GM23338 (cell line): ENCODE measurements at regions not wholly inside any gene's neighbourhood (a gene's known extent, or its start where the extent isn't known, plus 50 kb on each side); places are given as distances from the start of the nearest gene placed in this dataset.

Experiments
- ATAC-seq: fragments of 200-7000 bp; cut with Tn5 transposase; 3 replicates; pipeline ENCODE4 v1.9.1; 2020
- DNase-seq: peaks from one replicate; pipeline ENCODE4 v3.0.0-alpha.2; 2015; ENCODE audit warnings: low spot score
- H2AFZ ChIP-seq: fragments of 200-600 bp; sonication (generic); 2 replicates; pipeline ENCODE4 v1.8.0; 2016; ENCODE audit warnings: antibody characterized with exemption, mild to moderate bottlenecking, moderate library complexity
- H3F3A ChIP-seq: fragments of 200-600 bp; sonication (generic); replicated peaks from 2 replicates; pipeline ENCODE4 v1.8.0; 2017; ENCODE audit warnings: antibody characterized with exemption, mixed run types, low read depth
- H3K27ac ChIP-seq: fragments of 200-600 bp; sonication (generic); 2 replicates; pipeline ENCODE4 v1.6.1; 2016; ENCODE audit warnings: low read depth
- H3K27me3 ChIP-seq: fragments of 200-600 bp; sonication (generic); 2 replicates; pipeline ENCODE4 v1.8.0; 2016; ENCODE audit warnings: mild to moderate bottlenecking, mixed run types, moderate library complexity; ENCODE audit not compliant: insufficient read depth
- H3K36me3 ChIP-seq: fragments of 200-600 bp; sonication (generic); 2 replicates; pipeline ENCODE4 v1.8.0; 2016; ENCODE audit warnings: mild to moderate bottlenecking; ENCODE audit not compliant: insufficient read depth
- H3K4me1 ChIP-seq: fragments of 200-600 bp; sonication (generic); 2 replicates; pipeline ENCODE4 v1.8.0; 2016; ENCODE audit warnings: mild to moderate bottlenecking, moderate library complexity; ENCODE audit not compliant: insufficient read depth
- H3K4me2 ChIP-seq: fragments of 200-600 bp; sonication (generic); 2 replicates; pipeline ENCODE4 v1.7.1; 2017; ENCODE audit warnings: mixed run types
- H3K4me3 ChIP-seq: fragments of 200-600 bp; sonication (generic); 2 replicates; pipeline ENCODE4 v1.6.1; 2016; ENCODE audit warnings: mixed run types
- H3K79me2 ChIP-seq: fragments of 200-600 bp; sonication (generic); replicated peaks from 2 replicates; pipeline ENCODE4 v1.8.0; 2017; ENCODE audit warnings: mild to moderate bottlenecking; ENCODE audit not compliant: insufficient read depth
- H3K9me2 ChIP-seq: fragments of 200-600 bp; sonication (generic); 2 replicates; pipeline ENCODE4 v1.8.0; 2017; ENCODE audit not compliant: insufficient read depth
- H4K20me1 ChIP-seq: fragments of 200-600 bp; sonication (generic); replicated peaks from 2 replicates; pipeline ENCODE4 v1.8.0; 2017; ENCODE audit warnings: mild to moderate bottlenecking; ENCODE audit not compliant: insufficient read depth
- H3K27ac Mint-ChIP-seq: 2 replicates; pipeline ENCODE4 v1.8.0; 2020; ENCODE audit warnings: inconsistent platforms, mild to moderate bottlenecking, moderate library complexity, mixed read lengths
- H3K27me3 Mint-ChIP-seq: 3 replicates; pipeline ENCODE4 v1.8.0; 2022; ENCODE audit warnings: low read depth, mild to moderate bottlenecking, moderate library complexity, mixed read lengths, inconsistent platforms; ENCODE audit not compliant: insufficient read depth, poor library complexity
- H3K36me3 Mint-ChIP-seq: 3 replicates; pipeline ENCODE4 v1.8.0; 2021; ENCODE audit warnings: low read depth, mild to moderate bottlenecking, inconsistent platforms, moderate library complexity, mixed read lengths
- H3K4me1 Mint-ChIP-seq: 3 replicates; pipeline ENCODE4 v1.8.0; 2020; ENCODE audit warnings: mild to moderate bottlenecking, inconsistent platforms, mixed read lengths
- H3K4me3 Mint-ChIP-seq: 3 replicates; pipeline ENCODE4 v1.8.0; 2021; ENCODE audit warnings: moderate library complexity, mild to moderate bottlenecking, inconsistent platforms, mixed read lengths
- H3K9me3 Mint-ChIP-seq: 3 replicates; pipeline ENCODE4 v1.8.0; 2020; ENCODE audit warnings: moderate library complexity, mild to moderate bottlenecking, inconsistent platforms, mixed read lengths
- CREB1 ChIP-seq: fragments of 250-450 bp; sonication (Bioruptor Pico); IDR thresholded peaks from 2 replicates; pipeline ENCODE4 v1.5.0; 2020; ENCODE audit warnings: low read depth, mild to moderate bottlenecking, moderate library complexity
- CTCF ChIP-seq, 2 experiments: fragments of 200-600 bp in 1 of 2; sonication (generic) in 1 of 2; conservative IDR thresholded peaks; 2 replicates each; pipeline versions ENCODE4 v1.5.1 to v1.6.1; 2016 to 2017; ENCODE audit warnings: antibody characterized with exemption in 2 of 2, low read depth in 2 of 2, mild to moderate bottlenecking in 2 of 2, moderate library complexity in 1 of 2
- ETS1 ChIP-seq: IDR thresholded peaks from 2 replicates; pipeline ENCODE4 v1.6.1; 2016; ENCODE audit warnings: antibody characterized with exemption
- EZH2 ChIP-seq: fragments of 200-600 bp; sonication (generic); IDR thresholded peaks from one replicate; pipeline ENCODE4 v1.8.0; 2017; ENCODE audit warnings: antibody characterized with exemption, mild to moderate bottlenecking, low read depth; ENCODE audit not compliant: unreplicated experiment
- EZH2phosphoT487 ChIP-seq: fragments of 200-600 bp; sonication (generic); IDR thresholded peaks from one replicate; pipeline ENCODE4 v1.8.1; 2018; ENCODE audit warnings: antibody characterized with exemption; ENCODE audit not compliant: unreplicated experiment
- JUNB ChIP-seq: IDR thresholded peaks from one replicate; pipeline ENCODE4 v1.6.1; 2016; ENCODE audit warnings: antibody characterized with exemption; ENCODE audit not compliant: unreplicated experiment
- NANOG ChIP-seq: IDR thresholded peaks from 2 replicates; pipeline ENCODE4 v1.6.1; 2016; ENCODE audit warnings: antibody characterized with exemption, borderline replicate concordance
- POLR2AphosphoS5 ChIP-seq: IDR thresholded peaks from 2 replicates; pipeline ENCODE4 v1.6.1; 2016; ENCODE audit warnings: antibody characterized with exemption, low read depth
- REST ChIP-seq: IDR thresholded peaks from one replicate; pipeline ENCODE4 v1.6.1; 2018; ENCODE audit warnings: antibody characterized with exemption; ENCODE audit not compliant: unreplicated experiment
- STAT1 ChIP-seq: IDR thresholded peaks from one replicate; pipeline ENCODE4 v1.6.1; 2016; ENCODE audit warnings: antibody characterized with exemption; ENCODE audit not compliant: unreplicated experiment
- ZNF114 ChIP-seq: fragments of 250-450 bp; sonication (Bioruptor Pico); IDR thresholded peaks from 2 replicates; pipeline ENCODE4 v1.5.0; 2020; ENCODE audit warnings: mild to moderate bottlenecking, moderate library complexity
- ZNF331 ChIP-seq: fragments of 250-450 bp; sonication (Bioruptor Pico); IDR thresholded peaks from 2 replicates; pipeline ENCODE4 v1.5.0; 2020; ENCODE audit warnings: low read depth, mild to moderate bottlenecking, moderate library complexity
- ZNF462 ChIP-seq: fragments of 250-450 bp; sonication (Bioruptor Pico); IDR thresholded peaks from 2 replicates; pipeline ENCODE4 v1.5.0; 2020; ENCODE audit warnings: mild to moderate bottlenecking, moderate library complexity

GRCh38 chr4:31239886-31240285, 519.7 kb downstream of the PCDH7 start:
- H3K27ac Mint-ChIP-seq: no peak overlapping the region
- TF ChIP-seq REST: no peak
- TF ChIP-seq ZNF462 (CRISPR knock-in tag): no peak
- no peak for TF ChIP-seq NANOG
- no peak for TF ChIP-seq STAT1
- TF ChIP-seq ZNF331 (CRISPR knock-in tag): no peak
- no peak for TF ChIP-seq POLR2AphosphoS5
- no peak for TF ChIP-seq EZH2phosphoT487
- no peak for TF ChIP-seq ZNF114
- no peak for TF ChIP-seq JUNB
- no peak for TF ChIP-seq EZH2
- TF ChIP-seq CREB1 (CRISPR knock-in tag): no peak
- TF ChIP-seq ETS1: no peak
- no peak for TF ChIP-seq CTCF (conservative IDR thresholded peaks at IDR 0.05; ENCODE audit: low read depth in 2 of 2)
- Histone ChIP-seq H3K27ac (no peak overlapping the region), H2AFZ (no peak overlapping the region), H3K27me3 (no peaks in the 10 kb centered on the region), H3K4me2 (no peak overlapping the region), H3K79me2 (no peaks in the 10 kb centered on the region), H3K4me3 (no peak overlapping the region), H3F3A (no peaks in the 10 kb centered on the region), H3K9me2 (peaks cover 1% of the 10 kb centered on the region; the same call in 1 of the 2 replicates), H3K36me3 (no peaks in the 10 kb centered on the region), H4K20me1 (no peaks in the 10 kb centered on the region), H3K4me1 (peaks cover 13% of the 10 kb centered on the region)
- no peak overlapping the region for H3K4me3 Mint-ChIP-seq
- peaks cover 8% of the 10 kb centered on the region for H3K9me3 Mint-ChIP-seq
- peaks cover 16% of the 10 kb centered on the region for H3K4me1 Mint-ChIP-seq
- peaks cover 3% of the 10 kb centered on the region for H3K27me3 Mint-ChIP-seq
- peaks cover 7% of the 10 kb centered on the region for H3K36me3 Mint-ChIP-seq
- no peak for ATAC-seq
- no peak for DNase-seq
